ENCODE measurements at regions not wholly inside any gene's neighbourhood (a gene's known extent, or its start where the extent isn't known, plus 50 kb on each side); places are given as distances from the start of the nearest gene placed in this dataset.

GRCh38 chr4:81960961-81961360, 412.8 kb downstream of the HNRNPD start:
- intact Hi-C loops (cut with micrococcal nuclease; ENCODE audit: unreplicated experiment) (no loop called here), in situ Hi-C loops (cut with MboI) (no loop called here)
- Histone ChIP-seq H3K36me3 (ENCODE audit: control insufficient read depth in 2 of 2, insufficient read depth in 2 of 2, low read length in 1 of 2) (no peaks in the 10 kb centered on the region), H3K4me1 (ENCODE audit: control insufficient read depth, insufficient read depth, low read length) (no peaks in the 10 kb centered on the region), H2AFZ (ENCODE audit: control insufficient read depth, low read depth, low read length) (no peak overlapping the region), H4K20me1 (ENCODE audit: control insufficient read depth, insufficient read depth) (no peaks in the 10 kb centered on the region), H3K27me3 (replicated peaks in 1 of 2; ENCODE audit: control insufficient read depth in 2 of 2, insufficient read depth in 2 of 2, low read length in 1 of 2) (no peaks in the 10 kb centered on the region), H3K9ac (ENCODE audit: control insufficient read depth, insufficient read depth, low read length) (no peak overlapping the region), H3K9me3 (replicated peaks; ENCODE audit: control insufficient read depth, insufficient read depth, low read length) (no peaks in the 10 kb centered on the region), H3K79me2 (ENCODE audit: control insufficient read depth, insufficient read depth, low read length) (no peaks in the 10 kb centered on the region), H3K4me2 (ENCODE audit: control insufficient read depth, insufficient read depth) (no peak overlapping the region), H3K27ac (ENCODE audit: control insufficient read depth, insufficient read depth) (no peak overlapping the region), H3K4me3 (no peak overlapping the region)
- ChIA-PET RAD21 (ENCODE audit: unreplicated experiment) (no interaction called here), CTCF (interaction anchor here (0.8 kb wide), 1 partner anchor 9 kb away, joined by 3 read pairs; no protein-coding TSS in a partner anchor), POLR2A (no interaction called here), SMC1A (ENCODE audit: uncharacterized antibody, unreplicated experiment) (no interaction called here)
- DNase-seq (ENCODE audit: low read depth, low spot score) (no peak), ATAC-seq (no peak), FAIRE-seq (no peak)
- TF ChIP-seq CTCF (IDR thresholded peaks at IDR 0.05 in 2 of 3, conservative IDR thresholded peaks at IDR 0.05 in 1 of 3; ENCODE audit: control insufficient read depth in 2 of 3, extremely low read depth in 1 of 3, insufficient read depth in 1 of 3, low read depth in 3 of 3, low read length in 3 of 3): no peak
- no peak for TF ChIP-seq BACH1 (IDR thresholded peaks at IDR 0.05; ENCODE audit: borderline replicate concordance)
- no peak for TF ChIP-seq ZNF24 (IDR thresholded peaks at IDR 0.05)
- TF ChIP-seq HDGF (IDR thresholded peaks at IDR 0.05): no peak
- no peak for TF ChIP-seq RFX5 (IDR thresholded peaks at IDR 0.05; ENCODE audit: low read depth, low read length)
- no peak for TF ChIP-seq RB1 (IDR thresholded peaks at IDR 0.05; ENCODE audit: borderline replicate concordance)
- no peak for TF ChIP-seq SPI1 (IDR thresholded peaks at IDR 0.05; ENCODE audit: borderline replicate concordance, insufficient read depth, low read depth, low read length)
- no peak for TF ChIP-seq SP1 (IDR thresholded peaks at IDR 0.05; ENCODE audit: low read depth, low read length)
- no peak for TF ChIP-seq GABPA (IDR thresholded peaks at IDR 0.05; ENCODE audit: low read depth)
- no peak for TF ChIP-seq EGR1 (IDR thresholded peaks at IDR 0.05; ENCODE audit: borderline replicate concordance in 1 of 2, low read depth in 2 of 2, low read length in 2 of 2)
- TF ChIP-seq MXI1 (IDR thresholded peaks at IDR 0.05; ENCODE audit: low read depth, low read length): no peak
- no peak for TF ChIP-seq PAX8 (IDR thresholded peaks at IDR 0.05)
- BruUV-seq (replicated peaks): no TSS peak
- WGBS (ENCODE audit: insufficient coverage, insufficient replicate concordance, low lambda C conversion rate, missing lambda C conversion rate): 79% methylated on average over 4 of the region's 4 CpGs

Measured in GM12878 (cell line).